Glomerular endothelial cell (primary cell): ENCODE measurements at regions not wholly inside any gene's neighbourhood (a gene's known extent, or its start where the extent isn't known, plus 50 kb on each side); places are given as distances from the start of the nearest gene placed in this dataset.

Experiments used
- DNase-seq: peaks from one replicate; pipeline ENCODE4 v3.0.0-alpha.2; 2011; ENCODE audit warnings: low read depth, low spot score; ENCODE audit errors: extremely low read depth

DNA sequence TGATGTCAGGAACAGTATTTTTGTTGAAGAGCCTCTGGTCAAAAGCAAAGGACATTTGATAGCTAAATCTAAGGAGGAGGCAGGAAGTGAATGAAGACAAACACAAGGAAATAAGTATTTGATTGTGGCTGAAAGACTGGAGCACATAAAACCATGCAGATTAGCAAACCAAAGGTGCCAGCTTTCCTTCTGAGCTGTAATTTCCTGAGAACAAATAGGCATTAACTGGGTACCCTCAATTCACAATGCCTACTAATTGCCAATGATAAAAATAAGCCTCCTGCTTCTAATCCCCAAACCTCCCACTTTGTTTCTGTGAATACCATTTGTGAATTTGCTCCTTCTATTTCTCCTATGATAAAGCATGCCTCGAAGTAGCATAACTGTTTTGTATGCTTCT, 1279.6 kb upstream of the USP15 start:
- no peak for DNase-seq

DNA sequence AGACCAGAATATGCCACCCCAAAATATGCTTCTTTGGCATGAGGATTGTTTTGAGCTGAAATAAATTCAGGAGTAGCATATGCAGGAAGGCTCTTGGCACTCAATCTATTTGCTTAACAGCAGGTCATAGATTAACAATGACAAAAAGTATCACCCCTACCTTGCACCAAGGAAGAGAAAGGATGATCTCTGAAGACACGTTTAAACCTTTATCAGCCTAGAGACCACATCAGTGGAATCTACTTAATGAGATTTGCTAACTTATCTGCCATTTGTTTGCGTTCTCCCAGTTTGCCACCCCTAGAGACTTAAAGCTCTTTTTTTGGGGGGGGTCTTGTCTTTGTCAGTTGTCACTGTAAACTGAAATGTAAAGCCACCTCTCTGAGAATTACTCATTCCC, 1278.7 kb upstream of the USP15 start:
- DNase-seq, result no peak

DNA sequence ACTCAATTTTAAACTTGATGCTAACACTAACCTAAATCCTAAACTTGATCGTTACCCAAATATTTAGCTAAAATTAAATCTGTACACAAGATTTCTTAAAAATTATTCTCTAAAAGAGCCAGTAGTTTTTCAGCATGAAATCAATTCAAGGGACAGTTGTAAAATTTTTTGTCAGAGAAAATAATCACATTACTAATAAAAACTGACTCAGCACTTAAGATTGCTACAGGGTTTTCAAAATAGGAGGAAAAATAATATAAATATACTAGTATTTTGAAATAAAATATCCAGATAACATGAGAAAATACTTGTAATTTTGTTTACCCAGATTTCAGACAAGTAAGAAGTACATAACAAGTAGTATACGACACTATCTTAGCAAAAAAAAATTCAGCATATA, 1268.1 kb upstream of the USP15 start:
- DNase-seq, result no peak

DNA sequence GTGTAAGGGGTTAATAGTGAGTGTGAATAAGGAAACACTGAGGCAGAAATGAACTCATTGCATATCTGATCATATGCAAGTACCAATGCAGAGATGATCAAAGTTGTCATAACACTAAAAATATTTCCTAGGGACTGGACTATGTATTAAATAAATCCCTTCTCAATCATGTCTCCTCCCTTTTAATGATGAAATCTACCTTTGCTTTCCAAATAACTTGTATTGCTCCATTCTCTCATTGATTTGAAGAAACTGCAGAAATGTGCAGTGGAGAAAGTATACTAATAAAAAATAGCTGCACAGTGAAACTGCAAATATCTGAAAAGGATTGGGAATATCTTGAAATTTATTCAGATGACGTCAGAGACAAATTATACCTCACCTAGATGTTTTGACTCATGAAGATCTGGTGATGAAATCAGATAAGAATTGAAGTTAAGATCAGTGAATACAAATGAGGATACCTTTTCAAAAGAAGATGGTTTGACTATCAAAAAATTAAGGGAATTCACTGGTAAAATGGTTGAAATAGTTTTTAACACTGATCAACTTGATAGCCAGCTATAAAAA, 1264.9 kb upstream of the USP15 start:
- DNase-seq, result no peak

DNA sequence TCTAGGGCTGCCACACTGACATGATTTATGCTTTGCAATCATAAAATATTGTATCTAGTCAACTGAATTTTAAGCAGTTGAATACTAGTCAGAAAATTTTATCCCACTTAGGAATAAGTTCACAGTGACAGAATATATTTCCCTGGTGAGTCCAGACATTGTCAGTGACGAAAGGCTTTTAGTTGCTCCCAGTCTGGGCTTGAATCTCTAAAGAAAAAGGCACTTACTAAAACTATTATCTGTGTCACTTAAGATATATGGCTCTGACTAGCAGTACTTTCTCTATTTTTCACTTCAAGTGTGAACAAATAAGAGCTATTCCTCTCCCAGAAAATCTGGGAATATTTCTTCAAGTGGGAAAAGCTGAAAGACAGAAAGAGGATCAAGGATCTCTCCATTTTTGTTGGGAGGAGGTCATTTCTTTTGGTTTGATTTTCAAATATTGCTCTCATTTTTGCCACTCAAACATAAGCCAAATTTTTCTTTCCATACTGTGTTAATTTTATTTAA, 1262.3 kb upstream of the USP15 start:
- DNase-seq, result no peak

DNA sequence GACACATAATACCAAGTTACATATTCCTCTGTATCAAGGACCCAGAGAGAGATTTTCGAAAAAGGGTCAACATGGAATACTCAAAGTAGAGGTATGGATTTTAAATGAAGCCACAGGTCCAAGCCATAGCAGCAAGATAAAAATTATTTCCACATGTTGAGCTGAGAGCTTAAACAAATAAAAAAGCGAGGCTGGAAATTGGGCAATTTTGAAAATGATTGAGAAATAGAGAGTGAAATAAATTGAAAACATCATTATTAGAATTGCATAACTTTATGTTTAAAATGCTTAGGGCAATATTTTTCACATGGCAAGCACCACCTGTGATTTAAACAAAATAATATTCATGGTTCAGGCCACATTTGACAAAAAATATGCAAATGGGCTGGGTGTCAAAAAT, 1251.0 kb upstream of the USP15 start:
- DNase-seq, result no peak

DNA sequence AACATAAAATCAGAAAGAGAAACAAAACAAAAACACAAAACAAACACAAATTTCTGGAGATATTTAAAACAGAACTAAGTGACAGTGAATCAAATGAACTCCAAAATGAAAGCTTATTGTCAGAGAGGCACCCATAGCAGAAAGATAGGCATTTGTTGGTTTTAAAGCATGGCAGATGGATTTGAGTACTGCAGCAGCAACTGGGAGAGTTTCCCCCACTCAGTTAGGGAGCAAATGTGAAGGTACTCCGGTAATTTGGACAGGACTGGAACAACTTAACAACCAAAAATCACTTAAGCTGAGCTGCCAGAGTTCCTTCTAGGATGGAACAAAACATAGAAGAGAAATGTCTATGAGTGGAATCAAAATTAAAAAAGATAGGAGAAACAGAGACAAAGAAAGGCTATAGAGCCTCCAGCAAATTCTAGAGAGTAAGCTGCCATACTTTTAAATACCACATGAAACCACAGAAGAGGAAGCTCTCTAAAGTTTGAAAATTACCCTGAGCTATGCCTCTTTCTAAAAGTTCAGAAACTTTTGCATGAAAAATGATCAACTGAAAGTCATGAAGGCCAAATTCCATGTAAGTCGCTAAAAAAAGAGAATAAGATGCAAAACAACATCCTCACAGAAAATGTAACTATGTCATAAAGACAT, 1248.3 kb upstream of the USP15 start:
- DNase-seq, result no peak

DNA sequence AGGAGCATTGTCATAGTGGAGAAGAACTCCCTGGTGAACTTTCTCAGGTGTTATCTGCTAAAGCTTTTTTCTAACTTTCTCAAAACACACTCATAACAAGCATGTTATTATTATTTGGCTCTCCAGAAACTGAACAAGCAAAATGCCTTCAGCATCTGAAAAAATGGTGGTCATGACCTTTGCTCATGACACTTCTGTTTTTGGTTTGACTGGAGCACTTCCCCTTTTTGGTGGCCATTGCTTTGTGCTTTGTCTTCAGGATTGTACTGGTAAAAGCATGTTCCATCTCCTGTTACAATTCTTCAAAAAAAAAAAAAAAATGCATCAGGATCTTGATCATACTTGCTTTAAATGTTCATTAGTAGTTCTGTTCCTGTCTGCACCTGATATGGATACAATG, 1241.6 kb upstream of the USP15 start:
- no peak for DNase-seq

DNA sequence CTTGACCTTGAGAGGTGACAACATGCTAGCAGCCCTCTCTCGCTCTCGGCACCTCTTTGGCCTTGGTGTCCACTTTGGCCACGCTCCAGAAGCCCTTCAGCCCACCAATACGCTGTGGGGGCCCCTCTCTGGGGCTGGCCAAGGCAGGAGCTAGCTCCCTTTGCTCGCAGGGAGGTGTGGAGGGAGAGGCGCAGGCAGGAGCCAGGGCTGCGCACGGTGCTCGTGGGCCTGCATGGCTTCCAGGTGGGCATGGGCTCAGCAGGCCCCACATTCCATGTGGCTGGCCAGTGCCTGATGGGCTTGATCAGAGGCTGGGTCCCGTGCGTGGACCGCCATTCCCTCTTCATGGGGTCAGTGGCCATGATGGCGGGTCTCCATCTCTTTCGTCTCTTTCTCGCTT, 1237.0 kb upstream of the USP15 start:
- DNase-seq, result no peak

DNA sequence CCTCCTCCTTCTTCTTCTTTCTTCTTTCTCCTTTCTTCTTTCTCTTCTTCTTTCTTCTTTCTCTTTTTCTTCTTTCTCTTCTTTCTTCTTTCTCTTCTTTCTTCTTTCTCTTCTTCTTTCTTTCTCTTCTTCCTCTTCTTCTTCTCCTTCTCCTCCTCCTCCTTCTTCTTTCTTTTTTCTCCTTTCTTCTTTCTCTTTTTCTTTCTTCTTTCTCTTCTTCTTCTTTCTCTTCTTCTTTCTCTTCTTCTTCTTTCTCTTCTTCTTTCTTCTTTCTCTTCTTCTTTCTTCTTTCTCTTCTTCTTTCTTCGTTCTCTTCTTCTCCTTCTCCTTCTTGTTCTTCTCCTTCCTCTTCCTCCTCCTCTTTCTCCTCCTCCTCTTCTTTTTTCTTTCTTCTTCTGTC, 1230.7 kb upstream of the USP15 start:
- DNase-seq, result no peak

DNA sequence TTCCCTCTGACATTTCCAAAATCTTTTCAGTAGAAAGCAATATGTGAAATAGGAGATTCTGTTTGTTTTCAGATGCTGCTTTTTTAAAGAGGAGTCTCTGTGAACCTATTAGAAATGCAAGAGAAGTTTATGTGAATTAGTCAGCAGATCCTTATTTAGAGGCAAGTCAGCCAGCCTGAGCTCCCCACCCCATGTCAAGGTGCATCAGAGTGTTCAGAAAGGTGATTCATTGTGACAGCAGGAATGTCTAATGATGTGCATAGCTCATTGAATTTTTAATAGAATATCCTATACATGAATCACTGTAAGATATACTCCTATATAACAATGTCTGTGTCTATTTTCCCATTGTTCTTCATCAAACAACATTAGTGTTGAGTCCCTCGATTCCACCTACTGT, 1222.4 kb upstream of the USP15 start:
- DNase-seq, result no peak

DNA sequence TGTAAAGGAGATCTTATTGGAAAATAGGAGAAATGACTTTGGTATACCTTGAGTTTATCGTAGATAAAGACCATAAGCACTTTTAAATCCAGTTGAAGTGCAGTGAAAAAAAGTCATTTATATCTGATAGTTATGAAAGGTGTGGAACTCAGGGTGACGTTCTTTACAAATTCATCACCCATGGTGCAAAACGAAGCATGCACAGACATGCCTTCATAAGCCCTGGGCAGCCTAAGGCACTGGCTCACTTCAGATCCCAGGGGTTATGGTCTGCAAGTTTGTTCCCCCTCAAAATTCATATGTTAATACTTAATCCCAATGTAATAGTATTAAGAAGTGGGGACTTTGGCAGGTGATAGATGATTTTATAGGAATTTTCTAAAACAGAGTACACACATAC, 1216.4 kb upstream of the USP15 start:
- DNase-seq, result no peak

DNA sequence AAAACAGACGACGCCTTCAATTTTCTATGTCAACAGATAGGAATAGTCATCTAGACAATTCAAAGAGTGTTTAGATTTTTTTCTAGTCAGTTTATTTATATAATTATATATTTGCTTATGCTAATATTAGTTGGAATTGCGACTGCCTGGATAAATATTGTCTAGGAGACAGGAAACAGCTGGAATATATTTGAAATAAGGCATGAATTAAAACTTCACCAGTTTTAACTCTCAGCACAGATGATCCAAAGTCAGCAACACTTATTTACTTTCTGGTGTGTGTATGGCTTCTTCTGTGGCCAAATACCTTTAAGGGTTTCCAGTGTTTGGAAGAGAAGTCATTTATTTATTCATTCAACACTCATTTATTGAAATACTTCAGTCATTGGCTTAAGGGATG, 1215.4 kb upstream of the USP15 start:
- no peak for DNase-seq

DNA sequence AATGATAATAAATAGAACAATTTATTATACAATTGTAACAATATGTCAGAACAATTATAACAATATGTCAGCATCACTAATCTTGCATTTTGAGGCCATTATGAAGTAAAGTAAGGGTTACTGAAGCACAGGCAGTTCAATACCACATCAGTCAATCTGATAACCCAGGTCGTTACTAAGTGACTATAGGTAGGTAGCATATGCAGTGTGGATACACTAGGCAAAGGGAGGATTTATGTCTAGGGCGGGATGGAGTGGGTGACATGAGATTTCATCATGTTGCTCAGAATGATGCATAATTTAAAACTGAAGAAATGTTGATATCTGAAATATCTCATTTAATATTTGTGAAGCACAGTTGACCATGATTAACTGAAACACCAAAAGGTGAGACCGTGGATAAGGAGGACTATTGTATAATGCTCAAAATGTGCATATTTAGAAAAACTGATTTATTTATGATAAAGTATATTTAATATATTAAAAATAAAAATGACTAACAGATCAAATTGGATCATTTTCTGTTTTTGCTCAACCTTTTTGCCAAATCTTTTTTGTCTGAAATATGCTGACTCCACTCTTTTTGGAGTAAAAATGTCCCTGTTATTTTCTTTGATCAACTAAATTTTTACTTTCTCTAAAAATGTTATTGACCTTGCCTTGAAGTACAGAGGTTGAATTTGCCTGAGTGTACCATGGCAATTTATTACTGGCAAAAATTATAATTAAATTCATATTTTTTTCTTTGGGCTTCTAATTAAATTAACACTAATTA, 1189.4 kb upstream of the USP15 start:
- no peak for DNase-seq

DNA sequence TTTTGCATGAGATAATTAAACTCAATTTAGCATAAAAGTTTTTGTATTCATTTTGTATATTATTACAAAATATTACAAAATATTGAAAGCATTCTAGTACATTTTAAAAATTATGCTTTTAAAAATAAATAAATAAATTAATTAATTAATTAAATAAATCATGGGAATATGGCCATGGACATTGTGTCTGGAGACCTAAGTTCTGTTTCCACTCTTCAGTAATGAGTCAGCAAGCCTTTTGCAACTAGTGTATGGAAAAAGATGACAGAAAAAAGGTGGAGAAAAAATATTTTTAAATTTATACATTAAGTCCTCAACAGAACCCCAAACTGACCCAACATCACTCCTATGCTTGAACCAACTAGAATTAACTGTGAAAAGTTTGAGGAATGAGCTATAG, 1187.5 kb upstream of the USP15 start:
- DNase-seq, result no peak

DNA sequence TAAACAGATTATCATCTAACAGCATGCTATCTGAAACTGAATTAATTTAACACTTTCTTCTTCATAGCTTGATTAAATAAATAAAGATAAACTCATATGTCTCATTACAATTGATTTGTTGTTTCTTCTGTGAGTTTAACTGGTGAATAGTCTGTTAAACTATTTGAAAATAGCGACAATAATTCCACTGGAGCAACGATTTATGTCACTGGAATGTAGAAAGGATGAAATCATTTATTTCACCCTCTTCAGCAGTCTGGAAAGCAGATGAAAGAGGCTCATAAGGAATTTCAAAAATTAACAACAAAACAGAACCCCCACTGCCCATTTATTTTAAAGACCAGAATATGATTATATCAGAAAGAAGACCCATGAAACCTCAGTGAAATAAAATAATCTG, 1165.1 kb upstream of the USP15 start:
- no peak for DNase-seq

DNA sequence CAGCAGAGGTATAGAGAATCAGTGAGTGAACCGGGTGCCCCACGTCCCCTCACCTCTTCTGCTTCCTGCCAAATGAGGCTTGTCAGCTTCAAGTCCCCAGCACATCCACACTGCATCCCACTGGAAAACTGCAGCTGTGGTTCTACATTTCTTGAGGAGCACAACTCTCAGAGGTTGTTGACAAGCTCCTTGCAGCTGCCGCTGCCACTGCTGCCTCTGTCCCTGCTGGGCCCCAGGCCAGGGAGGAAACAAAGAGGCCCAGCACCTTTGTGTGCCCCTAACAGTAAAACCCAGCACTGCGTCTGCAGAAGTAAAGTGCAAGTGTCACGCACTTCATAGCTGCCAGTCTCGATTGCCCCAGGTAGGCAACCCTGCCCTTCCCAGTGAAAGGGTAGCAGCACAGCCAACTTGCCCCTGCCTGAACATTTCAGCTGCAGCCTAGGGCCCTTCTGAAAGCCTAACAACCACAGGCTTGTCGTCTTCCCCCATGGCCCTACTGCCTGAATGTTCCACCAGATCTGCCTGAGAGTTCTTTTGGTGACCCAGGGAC, 1162.1 kb upstream of the USP15 start:
- DNase-seq, result no peak

DNA sequence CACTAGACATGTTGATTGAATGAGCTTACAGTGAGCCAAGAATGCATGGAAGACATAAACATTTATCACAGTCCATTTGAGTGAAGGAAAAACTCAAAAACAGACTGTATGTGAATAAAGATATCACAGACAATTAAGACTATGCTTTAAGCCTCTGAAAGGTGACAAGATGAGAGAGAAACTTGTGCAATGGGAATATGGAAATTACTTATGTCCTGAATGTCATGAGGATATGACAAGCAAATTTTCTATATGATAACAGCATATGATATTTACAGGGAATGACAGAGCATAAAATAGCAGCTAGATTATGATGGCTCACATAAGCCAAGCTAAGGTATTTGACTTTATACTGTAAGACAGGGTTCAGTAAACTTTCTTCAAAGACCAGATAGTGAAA, 1153.1 kb upstream of the USP15 start:
- DNase-seq, result no peak

DNA sequence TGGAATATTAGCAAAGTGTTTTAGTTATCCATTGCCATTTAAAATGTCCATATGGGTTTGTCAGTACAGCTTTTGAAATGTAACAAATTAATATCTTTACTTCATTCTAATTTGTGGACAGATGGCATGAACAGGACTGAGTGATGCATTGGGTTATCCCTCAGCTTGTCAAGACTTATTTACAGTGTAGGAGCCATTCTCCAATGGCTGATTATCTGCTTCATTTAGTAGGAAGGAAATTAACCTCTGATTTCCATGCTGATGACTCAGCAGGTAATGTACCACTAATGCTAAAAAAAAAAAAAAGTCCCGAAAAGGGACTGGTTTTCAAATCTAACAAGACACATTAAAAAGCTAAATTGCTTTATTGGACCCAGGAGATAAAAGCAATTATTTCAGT, 1149.0 kb upstream of the USP15 start:
- DNase-seq, result no peak

DNA sequence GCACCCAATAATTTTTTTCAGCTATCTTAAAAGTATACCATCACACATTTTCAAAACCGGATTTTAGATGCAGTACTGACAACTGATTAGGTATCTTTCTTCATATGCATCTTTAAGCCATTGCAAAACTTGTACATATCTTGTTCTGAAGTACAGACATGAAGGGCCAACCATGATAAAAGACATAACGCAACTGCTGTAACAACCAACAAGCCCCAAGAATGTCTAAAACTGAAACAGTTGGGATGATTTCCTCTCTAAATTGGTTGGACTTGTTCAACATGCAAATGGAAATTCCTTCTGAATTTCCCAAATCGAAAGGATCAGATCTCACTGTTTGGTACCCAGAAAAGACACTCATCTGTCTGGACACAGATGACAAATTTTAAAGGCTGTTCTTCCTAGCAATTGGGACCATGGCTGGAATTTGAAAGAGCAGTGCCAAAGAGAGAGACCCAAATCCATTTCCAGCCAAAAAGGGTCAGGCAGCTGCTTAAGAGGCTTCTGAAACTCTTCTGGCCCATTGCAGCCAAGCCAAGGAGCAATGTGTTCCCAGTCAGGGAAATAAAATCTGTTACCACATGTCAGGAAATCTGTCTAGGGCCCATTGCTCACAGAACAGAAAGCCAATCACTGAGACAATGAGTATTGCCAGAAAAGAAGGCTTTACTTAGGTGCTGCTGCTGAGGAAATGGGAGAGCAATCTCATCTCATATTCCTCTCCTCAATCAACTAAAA, 1122.4 kb upstream of the USP15 start:
- no peak for DNase-seq

DNA sequence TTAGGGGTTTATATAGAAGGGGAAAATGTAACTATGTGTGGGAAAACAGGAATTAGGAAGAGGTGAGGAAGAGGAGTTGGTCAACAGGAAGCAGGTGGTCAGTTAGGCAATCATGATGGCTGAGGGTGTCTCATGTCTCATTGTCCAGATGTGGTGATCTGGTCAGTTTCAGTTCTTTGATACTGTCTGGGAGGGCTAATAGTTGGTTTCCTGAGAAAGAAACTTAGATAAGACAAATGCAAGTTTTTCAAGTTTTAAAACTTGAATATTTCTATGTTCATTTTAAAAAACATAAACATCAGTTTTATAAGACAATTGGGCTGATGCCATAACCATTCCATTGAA, 1121.8 kb upstream of the USP15 start:
- DNase-seq, result no peak
